ENCODE measurements at regions not wholly inside any gene's neighbourhood (a gene's known extent, or its start where the extent isn't known, plus 50 kb on each side); places are given as distances from the start of the nearest gene placed in this dataset.

- TF ChIP-seq, protein P1, sequence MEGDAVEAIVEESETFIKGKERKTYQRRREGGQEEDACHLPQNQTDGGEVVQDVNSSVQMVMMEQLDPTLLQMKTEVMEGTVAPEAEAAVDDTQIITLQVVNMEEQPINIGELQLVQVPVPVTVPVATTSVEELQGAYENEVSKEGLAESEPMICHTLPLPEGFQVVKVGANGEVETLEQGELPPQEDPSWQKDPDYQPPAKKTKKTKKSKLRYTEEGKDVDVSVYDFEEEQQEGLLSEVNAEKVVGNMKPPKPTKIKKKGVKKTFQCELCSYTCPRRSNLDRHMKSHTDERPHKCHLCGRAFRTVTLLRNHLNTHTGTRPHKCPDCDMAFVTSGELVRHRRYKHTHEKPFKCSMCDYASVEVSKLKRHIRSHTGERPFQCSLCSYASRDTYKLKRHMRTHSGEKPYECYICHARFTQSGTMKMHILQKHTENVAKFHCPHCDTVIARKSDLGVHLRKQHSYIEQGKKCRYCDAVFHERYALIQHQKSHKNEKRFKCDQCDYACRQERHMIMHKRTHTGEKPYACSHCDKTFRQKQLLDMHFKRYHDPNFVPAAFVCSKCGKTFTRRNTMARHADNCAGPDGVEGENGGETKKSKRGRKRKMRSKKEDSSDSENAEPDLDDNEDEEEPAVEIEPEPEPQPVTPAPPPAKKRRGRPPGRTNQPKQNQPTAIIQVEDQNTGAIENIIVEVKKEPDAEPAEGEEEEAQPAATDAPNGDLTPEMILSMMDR (optimal IDR thresholded peaks at IDR 0.05 in 1 of 3, IDR thresholded peaks at IDR 0.05 in 1 of 3, conservative IDR thresholded peaks at IDR 0.05 in 1 of 3; ENCODE audit: extremely low read depth in 1 of 3, insufficient read depth in 2 of 3, low read length in 3 of 3) = no peak
- TF ChIP-seq EZH2 (IDR thresholded peaks at IDR 0.05; ENCODE audit: low read length) = no peak
Observed at GRCh38 chr14:61625165-61625564, 70.1 kb upstream of the HIF1A start.
